HuH-7 (cell line): ENCODE measurements at regions not wholly inside any gene's neighbourhood (a gene's known extent, or its start where the extent isn't known, plus 50 kb on each side); places are given as distances from the start of the nearest gene placed in this dataset.
"Not testable (repeated sequence)": the region's sequence is repeated elsewhere in the genome, so short reads cannot be mapped to it uniquely, and the experiment has no call there.

Source experiments
- DNase-seq: peaks from one replicate; pipeline ENCODE4 v3.0.0; 2011; ENCODE audit warnings: low spot score

DNA sequence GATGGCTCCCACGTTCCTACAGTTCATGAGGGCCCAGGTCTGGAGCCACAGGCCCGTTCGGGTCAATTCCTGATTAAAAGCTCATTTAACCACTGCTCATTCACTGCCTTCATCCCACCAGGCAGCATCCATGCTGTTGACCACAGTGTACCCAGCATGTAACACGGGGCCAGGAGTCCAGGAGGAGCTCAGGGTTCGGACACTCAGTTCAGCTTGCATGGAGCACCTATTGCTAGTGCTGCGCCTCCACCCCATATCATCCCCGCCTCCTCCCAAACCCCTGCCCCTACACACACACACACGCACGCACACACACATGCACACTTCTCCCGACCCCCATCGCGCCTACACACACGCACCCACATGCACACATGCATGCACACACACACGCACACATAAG is 72.9 kb upstream of the SNTG2 start:
- no peak for DNase-seq

DNA sequence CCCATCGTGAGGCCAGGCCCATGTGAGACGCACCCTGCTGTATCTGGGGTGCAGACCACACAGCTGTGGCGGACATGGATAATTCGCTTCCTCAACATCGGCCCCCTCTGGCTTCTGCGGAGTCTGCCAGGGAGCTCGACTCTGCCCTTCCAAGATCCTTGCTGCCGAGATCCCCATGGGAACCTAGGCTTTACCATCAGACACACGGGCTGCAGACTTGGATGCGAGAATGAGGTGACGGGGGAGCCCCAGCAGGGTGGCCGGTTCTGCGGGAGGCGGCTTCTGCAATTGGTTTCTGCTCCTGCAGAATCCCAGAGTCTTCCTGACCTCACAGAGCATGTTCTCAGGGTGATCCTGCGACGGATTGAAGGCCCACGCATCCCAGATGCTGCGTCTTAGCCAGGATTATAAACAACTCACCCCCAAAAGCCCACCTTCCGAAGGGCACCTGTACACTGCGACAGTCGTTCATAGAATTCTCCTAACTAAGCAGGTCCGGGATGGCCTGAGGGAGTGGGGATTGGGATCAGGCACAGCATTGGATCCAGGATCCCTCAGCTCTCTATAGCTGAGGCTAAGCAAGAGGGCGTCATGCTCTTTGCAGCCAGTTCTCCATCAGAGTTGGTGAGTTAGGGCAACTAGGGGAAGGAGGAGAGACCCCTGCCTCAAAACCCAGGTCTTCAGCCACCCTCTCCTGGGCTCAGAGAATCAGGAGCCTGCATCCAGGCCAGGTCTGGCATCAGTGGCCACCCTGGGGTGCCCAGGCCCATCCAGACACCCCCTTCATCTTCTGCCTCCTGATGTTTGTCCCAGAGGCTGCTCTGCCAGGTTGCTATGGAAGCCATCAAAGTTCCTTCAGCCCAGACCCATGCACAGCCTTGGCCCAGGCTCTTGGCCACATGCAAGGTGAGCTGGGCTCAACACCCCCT is 74.7 kb upstream of the SNTG2 start:
- DNase-seq: no peak

DNA sequence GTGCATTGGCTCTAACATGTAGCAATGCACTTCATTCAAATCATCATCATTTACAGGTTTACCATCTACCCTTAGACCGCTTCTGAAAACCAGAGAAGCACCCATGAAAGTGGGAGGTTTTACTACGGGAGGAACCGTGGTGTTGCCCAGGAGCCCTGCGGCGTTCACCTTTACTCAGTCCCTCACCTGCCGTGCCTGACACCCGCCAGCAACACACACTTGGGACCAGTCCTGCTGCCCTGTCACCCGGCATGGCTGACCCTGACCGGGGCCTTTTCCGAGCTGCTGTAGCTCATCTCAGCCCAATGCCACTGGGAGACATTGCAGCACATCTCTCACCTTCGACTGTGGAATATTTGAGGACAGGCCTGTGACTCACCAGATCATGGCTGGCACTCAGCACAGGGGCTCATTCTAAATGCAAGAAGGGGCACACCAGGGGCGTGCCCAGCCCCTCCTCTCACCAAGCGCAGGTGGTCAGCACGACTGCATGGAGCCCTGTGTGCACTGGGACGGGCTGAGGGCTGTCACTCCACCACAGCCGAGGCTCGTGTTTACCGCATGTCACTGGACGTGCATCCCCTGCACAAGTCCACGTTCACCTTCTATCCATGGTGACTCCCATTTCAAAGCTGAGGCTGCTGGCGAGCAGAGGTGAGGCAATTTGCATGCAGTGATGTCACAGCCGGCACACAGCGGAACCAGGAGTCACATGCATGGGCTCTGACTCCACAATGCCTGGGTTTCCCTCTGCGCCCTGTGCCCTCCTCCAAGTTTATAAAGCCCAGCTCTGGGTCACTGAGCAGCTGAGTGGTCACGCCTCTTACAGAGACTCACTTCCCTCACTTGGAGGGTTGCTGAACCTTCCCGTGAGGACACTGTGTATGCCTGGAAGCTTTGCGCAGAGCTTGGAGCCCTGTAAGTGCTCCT is 76.7 kb upstream of the SNTG2 start:
- DNase-seq: no peak

DNA sequence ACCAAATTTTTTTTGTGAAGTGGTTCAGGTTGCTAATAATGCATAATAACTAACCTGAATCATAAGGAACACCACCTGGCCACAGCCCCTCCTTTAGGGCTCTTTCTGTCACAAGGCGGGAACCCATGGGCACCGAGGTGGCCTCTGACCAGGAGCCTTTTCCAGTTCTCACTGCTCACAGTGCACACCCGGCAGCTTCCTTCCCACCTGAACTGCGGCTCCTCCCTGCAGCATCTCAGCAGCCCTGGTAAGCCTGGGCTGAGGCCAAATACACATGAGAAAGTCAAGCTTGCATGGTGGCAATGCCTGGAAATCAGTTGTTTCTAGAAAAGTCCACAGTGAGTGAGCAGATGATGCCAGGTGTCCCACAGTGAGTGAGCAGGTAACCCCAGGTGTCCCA is 77.6 kb upstream of the SNTG2 start:
- no peak for DNase-seq

DNA sequence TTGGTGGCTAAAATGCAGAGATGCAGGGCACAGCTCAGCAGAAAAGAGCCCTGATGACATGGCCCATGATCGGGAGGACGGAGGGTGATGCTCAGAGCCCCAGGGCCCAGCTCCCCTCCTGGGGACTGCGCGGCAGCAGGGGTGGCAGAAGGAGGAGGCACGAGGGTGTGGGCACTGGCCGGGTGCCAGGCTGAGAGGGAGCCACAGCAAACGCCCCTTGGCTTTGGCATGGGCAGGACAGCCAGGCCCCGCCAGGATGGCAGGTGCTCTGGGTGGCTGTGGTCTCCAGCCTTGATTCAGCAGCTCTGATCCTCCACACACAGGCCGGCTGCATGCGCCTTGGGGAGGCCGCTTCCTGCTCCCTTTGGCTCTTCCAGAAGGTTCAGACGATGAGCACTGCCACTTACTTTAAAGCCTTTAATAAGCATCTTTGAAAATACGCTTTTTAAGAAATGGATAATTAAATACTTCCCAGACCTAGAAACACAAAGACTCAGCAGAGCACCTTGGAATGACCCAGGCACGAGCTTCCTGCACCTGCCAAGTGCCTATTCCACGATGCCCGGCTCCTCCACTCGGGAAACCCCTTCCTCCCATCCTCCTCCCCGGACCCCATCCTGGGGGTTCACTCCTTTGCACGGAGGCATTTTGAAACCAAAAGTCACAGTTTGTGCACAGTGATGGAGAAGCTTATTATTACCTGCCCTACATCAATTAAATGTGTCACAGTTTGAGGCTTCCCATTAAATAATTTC is 78.5 kb upstream of the SNTG2 start:
- DNase-seq: no peak

DNA sequence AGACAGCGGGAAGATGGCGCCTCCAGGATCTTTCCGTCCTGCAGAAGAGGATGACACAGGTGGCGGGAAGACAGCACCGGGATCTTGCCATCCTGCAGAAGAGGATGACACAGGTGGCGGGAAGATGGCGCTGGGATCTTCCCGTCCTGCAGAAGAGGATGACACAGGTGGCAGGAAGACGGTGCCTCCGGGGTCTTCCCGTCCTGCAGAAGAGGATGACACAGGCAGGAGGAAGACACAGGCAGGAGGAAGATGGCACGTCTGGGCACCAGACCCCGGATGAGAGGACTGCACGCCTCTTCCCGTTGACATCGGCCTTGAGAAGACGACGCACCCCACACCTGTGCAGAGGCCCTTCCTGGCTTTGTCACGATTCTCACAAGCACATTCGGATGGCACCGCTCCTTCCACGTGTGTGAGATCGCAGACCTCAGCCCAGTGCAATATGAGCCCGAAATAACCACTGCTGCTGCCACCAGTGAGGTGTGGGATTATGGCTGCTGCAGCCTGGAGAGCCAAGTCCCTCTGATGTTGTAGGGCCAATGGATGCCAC is 79.4 kb upstream of the SNTG2 start:
- no peak for DNase-seq

DNA sequence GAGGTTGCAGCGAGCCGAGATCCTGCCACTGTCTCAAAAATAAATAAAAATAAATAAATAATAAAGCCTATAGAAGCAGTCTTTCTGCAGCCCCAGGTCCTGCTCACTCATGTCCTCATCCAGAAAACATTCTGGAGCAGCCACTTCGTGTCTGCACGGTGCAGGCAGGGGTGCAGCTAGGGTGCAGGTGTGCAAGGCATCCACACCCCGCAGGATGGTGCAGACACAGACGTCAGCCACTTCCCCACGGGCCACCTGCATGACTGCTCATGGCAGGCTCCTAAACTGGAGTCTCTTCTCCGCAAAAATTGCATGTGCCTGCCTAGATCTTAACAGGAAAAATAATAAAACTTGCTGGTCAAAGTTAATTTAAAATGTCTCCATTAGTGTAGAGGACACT is 80.2 kb upstream of the SNTG2 start:
- no peak for DNase-seq

DNA sequence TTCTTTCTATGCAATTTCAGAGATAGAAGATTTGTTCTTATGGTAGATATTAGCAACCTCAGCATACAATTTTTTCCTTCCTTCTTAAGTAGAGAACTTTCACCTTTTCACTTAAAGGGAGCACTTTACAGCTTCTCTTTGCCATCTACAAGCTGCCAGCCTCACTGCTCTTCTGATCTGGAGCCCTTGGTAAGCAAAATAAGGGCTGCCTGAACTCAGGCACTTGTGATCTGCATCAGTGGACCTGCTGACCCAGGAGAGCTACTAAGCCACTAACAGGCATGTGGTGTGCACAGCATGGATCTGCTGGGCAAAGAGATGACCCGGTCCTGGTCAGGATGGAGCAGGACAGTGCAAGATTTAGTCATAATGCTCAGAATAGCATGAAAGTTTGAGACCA is 80.8 kb upstream of the SNTG2 start:
- no peak for DNase-seq

DNA sequence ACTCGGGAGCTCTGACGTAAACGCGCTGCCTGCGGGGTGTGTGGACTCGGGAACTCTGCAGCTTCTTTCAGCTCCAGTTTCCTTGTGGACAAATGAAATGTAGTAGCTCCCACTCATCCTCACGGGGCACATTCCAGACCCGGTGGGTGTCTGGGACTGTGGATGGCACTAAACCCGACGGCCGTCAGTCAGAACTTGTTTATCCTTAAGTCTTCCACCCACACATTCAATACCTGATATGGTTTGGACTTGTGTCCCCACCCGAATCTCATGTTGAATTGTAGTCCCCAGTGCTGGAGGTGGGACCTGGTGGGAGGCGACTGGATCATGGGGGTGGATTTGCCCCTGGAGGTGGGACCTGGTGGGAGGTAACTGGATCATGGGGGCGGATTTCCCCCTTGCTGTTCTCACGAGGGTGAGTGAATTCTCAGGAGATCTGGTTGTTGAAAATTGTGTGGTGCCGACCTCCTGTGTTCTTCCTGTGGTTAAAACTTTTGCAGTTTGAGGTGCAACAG is 81.2 kb upstream of the SNTG2 start:
- no peak for DNase-seq

DNA sequence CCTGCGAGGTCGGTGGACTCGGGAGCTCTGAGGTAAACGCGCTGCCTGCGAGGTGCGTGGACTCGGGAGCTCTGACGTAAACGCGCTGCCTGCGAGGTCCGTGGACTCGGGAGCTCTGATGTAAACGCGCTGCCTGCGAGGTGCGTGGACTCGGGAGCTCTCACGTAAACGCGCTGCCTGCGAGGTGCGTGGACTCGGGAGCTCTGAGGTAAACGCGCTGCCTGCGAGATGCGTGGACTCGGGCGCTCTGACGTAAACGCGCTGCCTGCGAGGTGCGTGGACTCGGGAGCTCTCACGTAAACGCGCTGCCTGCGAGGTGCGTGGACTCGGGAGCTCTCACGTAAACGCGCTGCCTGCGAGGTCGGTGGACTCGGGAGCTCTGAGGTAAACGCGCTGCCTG is 81.8 kb upstream of the SNTG2 start:
- not testable (repeated sequence) for DNase-seq

DNA sequence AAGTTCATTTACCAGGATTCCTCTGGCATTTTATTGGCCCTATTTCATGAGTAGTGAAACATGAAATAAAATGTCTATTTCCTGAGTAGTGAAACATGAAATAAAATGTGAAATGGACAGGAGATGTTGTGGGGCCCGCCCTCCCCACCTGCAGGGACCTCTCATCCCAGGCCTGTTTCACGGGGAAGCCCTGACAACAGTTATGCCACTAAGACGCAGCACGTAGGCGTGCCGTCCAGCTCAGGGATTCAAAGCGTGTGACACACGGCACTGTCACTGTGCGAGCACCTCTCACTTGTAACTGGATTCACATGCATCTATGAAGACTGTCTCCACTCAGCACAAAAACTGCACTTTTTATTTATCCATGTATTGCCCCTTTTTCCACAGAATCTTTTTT is 83.4 kb upstream of the SNTG2 start:
- DNase-seq: no peak

DNA sequence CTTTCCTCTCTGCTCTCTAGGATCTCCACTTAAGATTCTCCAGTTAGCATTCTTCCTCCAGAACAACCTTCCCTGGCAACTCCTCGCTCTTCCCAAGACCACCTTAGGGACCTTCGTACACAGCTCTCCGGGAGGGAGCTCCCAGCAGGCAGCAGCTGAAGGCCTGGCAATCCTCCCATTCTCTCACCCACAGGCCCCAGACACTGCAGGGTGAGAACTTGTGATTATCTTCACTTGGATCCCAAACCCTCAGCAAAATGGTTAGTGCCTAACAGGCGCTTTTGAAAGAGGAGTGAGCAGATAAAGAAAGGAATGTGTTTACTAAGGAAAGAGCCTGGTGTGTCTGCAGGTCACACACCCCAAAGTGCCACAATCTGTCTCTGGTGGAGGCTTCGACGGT is 83.8 kb upstream of the SNTG2 start:
- no peak for DNase-seq

DNA sequence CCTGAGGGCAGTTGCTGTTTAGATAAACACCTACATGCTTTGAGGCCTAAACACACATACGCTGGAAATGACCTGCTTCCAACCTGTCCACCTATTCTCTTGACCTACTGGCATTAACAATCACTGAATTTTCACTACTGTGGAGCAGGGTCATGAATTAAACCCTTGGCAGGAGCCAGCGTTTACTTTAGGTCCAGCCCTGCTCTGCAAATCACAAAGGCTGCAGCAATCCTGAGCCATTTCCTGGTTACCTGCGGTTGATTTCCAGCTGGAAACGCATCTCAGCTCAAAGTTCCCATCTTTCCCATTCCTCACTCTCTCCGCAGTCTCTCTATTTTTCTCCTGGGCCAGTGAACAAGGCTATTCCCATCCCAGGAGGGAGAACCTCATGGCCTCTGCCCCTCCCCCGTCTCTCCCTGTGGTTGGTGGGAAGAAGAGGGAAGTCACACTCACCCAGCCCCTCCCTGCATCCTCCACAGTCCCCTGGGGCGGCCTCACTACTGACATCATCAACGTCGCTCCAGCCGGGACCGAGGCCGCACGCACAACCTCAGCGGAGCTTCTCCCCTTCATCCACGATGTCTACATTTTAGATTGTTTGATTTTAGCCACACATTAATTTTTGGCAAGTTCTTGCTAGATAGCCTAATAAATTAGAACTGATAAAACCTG is 84.5 kb upstream of the SNTG2 start:
- DNase-seq: no peak

DNA sequence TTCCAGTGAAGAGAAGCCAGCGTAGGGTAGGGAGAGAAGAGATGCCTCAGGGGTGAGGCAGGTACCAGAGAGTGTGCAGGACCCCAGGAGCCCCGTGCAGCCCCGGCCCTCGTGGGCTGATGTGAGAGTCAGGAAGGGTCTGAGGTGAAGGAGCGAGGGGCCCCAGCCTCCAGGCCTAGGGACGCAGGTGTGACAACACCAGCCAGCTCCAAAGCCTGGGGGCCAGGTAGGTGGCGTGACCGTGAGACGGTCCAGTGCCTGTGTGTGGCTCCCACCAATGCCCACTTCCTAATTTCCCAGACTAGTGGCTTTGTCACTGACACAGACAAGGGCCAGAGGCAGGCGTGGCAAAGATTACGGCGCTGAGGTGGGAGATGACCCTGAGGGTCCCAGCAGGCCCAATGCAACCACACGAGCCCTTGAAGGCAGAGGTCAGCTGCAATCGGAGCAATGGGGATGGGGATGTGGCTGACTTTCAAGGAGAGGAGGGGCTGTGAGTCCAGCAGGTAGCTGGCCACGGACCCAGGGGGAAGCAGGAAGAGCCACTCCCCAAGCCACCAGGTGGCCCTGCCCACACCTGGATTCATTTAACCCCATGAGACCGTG is 86.0 kb upstream of the SNTG2 start:
- no peak for DNase-seq

DNA sequence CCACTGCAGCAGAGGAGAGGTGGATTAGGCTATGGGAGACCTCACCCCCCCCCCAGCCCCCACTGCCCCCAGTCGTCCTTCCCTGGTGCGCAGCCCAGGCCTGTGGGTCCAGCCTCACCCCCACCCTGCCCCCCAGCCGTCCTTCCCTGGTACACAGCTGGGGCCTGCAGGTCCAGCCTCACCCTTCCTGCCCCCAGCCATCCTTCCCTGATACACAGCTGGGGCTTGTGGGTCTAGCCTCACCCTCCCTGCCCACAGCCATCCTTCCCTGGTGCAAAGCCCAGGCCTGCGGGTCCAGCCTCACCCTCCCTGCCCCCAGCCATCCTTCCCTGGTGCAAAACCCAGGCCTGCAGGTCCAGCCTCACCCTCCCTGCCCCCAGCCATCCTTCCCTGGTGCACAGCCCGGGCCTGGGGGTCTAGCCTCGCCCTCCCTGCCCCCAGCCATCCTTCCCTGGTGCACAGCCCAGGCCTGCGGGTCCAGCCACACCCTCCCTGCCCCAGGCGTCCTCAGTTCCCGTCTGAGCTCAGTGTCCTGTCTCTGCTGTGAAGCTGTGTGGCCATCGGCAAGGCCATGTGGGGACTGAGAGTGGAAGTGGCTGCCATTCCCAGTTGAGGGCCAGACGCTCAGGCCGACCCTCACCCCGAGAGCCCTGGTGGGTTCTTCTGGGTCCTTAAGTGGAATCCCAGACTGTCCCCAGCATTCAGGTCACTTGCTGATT is 86.8 kb upstream of the SNTG2 start:
- DNase-seq: no peak

DNA sequence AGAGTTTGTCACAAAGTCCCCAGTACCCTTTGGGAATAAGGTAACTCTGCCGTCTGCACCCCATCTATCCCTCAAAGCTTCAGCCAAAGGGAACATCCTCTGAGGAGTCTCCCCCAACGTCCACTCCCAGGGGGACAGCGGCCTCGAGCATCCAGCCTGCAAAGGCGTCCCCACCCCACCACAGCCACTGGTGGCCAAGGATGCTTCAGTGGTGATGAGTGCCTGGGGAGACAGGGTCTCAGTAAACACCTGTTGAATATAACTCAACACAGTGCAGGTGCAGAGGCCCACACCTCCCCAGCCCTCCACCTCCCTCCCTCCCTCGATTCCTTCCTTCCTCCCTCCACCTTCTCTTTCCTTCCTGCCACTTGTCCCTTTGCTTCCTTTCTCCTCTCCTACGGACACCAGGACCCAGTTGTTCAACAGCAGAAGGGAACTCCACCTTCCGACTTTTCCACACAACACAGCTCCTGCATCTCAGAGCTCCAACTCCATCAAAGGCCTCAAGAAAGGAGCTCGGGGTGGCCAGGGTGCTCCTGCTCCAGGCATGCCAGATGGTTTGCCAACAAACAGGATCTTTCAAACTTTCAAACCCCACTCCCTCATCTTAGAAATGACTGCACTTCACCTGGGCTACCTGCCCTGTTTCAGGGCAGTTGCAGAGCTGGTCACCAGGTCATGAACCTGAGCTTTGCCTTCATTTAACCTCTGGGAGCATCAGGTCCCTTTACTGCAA is 87.8 kb upstream of the SNTG2 start:
- DNase-seq: no peak

DNA sequence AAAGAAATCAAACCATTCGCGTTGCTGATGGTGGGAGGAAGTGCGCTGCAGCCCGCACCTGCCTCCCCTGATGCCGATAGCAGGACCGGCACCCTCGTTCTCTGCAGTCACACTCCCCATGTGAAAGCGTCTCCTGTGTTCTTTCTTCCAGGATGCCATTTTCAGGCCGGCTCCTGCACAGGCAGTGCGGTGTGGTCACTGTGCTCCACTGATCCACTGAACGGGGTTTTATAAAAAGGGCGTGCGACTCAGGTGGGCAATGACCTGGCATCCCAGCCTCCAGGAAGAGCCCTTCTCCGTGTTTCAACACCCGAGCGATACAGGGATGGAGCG is 88.3 kb upstream of the SNTG2 start:
- no peak for DNase-seq

DNA sequence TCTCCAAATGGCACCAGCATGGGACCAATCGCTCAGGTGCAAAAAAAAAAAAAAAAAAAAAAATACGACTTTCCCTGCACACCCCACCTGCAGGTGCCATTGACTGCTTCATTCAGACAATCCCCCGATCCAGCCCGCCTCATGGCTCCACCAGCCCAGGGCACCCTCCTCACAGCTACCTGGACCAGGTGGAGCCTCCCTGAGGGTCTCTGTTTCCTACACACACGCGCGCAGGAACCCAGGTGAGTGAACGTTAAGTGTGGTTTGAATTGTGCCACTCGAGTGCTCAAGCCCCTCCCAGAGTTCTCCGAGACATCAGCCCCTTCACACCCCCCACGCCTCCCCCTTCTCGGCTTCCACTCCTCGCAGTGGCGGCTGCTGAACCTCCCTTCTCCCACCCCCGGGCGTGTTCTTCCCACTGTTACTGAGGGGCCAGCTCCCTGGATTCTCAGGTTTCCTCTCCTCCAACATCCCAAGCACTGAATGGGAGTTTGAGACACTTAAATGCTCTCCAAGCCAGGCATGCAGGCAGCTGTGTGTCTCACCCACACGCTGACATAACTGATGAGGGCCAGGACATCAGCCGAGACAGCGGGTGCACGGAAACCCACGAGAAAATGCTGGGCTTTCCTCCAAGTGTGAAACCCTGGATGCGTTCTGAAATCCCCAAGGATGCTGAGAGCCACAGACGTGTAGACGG is 88.8 kb upstream of the SNTG2 start:
- no peak for DNase-seq
